B cell (primary cell): ENCODE measurements at regions not wholly inside any gene's neighbourhood (a gene's known extent, or its start where the extent isn't known, plus 50 kb on each side); places are given as distances from the start of the nearest gene placed in this dataset.

ENCODE experiments used
- ATAC-seq: fragments of 200-7000 bp; cut with Tn5 transposase; one replicate; pipeline ENCODE4 v1.10.0; 2021; ENCODE audit warnings: low read depth, mild to moderate bottlenecking, moderate number of reproducible peaks, moderate library complexity
- CTCF ChIA-PET: fragments of 350-600 bp; sonication (Branson Sonifier 250); formaldehyde crosslinking; loops from one replicate; lab custom pipeline; 2021; ENCODE audit warnings: antibody characterized with exemption, inconsistent platforms; lab: Charles Lee
- POLR2A ChIA-PET: fragments of 350-600 bp; sonication (Branson Sonifier 250); formaldehyde crosslinking; loops from one replicate; lab custom pipeline; 2021; ENCODE audit warnings: antibody characterized with exemption; lab: Charles Lee
- DNase-seq: peaks from one replicate; pipeline ENCODE4 v3.0.0; 2013
- H2AFZ ChIP-seq: 2 replicates; pipeline ENCODE4 v1.6.1; 2012; ENCODE audit warnings: mild to moderate bottlenecking, low read depth, low read length; ENCODE audit not compliant: insufficient read depth, poor library complexity, severe bottlenecking
- H3K27ac ChIP-seq, 2 donors: 1 replicate in 1 of 2; 2 replicates in 1 of 2; pipeline ENCODE4 v1.5.1; 2012 to 2013; ENCODE audit warnings: low read length in 2 of 2, mild to moderate bottlenecking in 2 of 2, moderate library complexity in 1 of 2
- H3K27me3 ChIP-seq, 4 experiments: fragments of 200-600 bp in 1 of 4; sonication (generic) in 1 of 4; replicated peaks in 1 of 4; 1 replicate in 2 of 4; 2 replicates in 2 of 4; pipeline versions ENCODE4 v1.6.1 to v1.7.0; 2013 to 2016; ENCODE audit warnings: low read length in 3 of 4, mild to moderate bottlenecking in 2 of 4, mixed read lengths in 1 of 4, moderate library complexity in 1 of 4; ENCODE audit not compliant: insufficient read depth in 4 of 4, control insufficient read depth in 3 of 4; ENCODE audit errors: control extremely low read depth in 1 of 4
- H3K36me3 ChIP-seq, 2 experiments: replicated peaks in 1 of 2; 1 replicate in 1 of 2; 2 replicates in 1 of 2; pipeline versions ENCODE4 v1.6.1 to v1.7.1; 2013; ENCODE audit warnings: low read length in 1 of 2; ENCODE audit not compliant: insufficient read depth in 2 of 2, control insufficient read depth in 1 of 2; ENCODE audit errors: control extremely low read depth in 1 of 2, extremely low read depth in 1 of 2
- H3K4me1 ChIP-seq, 2 donors: fragments of 200-600 bp in 1 of 2; sonication (generic) in 1 of 2; 1 replicate in 1 of 2; 2 replicates in 1 of 2; pipeline versions ENCODE4 v1.5.1 to v1.6.1; 2013 to 2017; ENCODE audit warnings: low read length in 2 of 2; ENCODE audit not compliant: control insufficient read depth in 2 of 2, insufficient read depth in 2 of 2
- H3K4me2 ChIP-seq: replicated peaks from 2 replicates; pipeline ENCODE3; 2012; ENCODE audit warnings: mild to moderate bottlenecking, low read depth, low read length; ENCODE audit not compliant: poor library complexity, severe bottlenecking
- H3K4me3 ChIP-seq, 5 experiments: fragments of 200-600 bp in 1 of 5; sonication (generic) in 1 of 5; 1 replicate in 3 of 5; 2 replicates in 2 of 5; pipeline versions ENCODE4 v1.5.1 to v1.7.0; 2011 to 2016; ENCODE audit warnings: low read length in 4 of 5, mild to moderate bottlenecking in 4 of 5, low read depth in 2 of 5, control low read depth in 1 of 5, moderate library complexity in 1 of 5; ENCODE audit not compliant: insufficient read depth in 1 of 5; ENCODE audit errors: control extremely low read depth in 1 of 5, extremely low read depth in 1 of 5
- H3K79me2 ChIP-seq: fragments of 200-600 bp; sonication (generic); one replicate; pipeline ENCODE4 v1.6.0; 2016; ENCODE audit warnings: low read length; ENCODE audit not compliant: control insufficient read depth, insufficient read depth
- H3K9ac ChIP-seq: fragments of 200-600 bp; sonication (generic); 2 replicates; pipeline ENCODE4 v1.6.1; 2017; ENCODE audit warnings: mild to moderate bottlenecking, low read length, moderate library complexity
- H3K9me3 ChIP-seq, 3 donors: one replicate each; pipeline versions ENCODE4 v1.6.1 to v1.7.1; 2013; ENCODE audit warnings: low read length in 2 of 3; ENCODE audit not compliant: control insufficient read depth in 2 of 3, insufficient read depth in 1 of 3; ENCODE audit errors: control extremely low read depth in 1 of 3
- H4K20me1 ChIP-seq: 2 replicates; pipeline ENCODE4 v1.6.0; 2012; ENCODE audit warnings: mild to moderate bottlenecking, low read length; ENCODE audit not compliant: insufficient read depth, control insufficient read depth, poor library complexity, severe bottlenecking
- H3K27ac Mint-ChIP-seq: one replicate; pipeline ENCODE4 v1.8.0; 2021; ENCODE audit warnings: mixed read lengths
- H3K27me3 Mint-ChIP-seq: one replicate; pipeline ENCODE4 v1.8.0; 2021; ENCODE audit warnings: mixed read lengths
- H3K4me1 Mint-ChIP-seq: one replicate; pipeline ENCODE4 v1.8.0; 2021; ENCODE audit warnings: mixed read lengths
- H3K4me3 Mint-ChIP-seq: one replicate; pipeline ENCODE4 v1.8.0; 2021; ENCODE audit warnings: mixed read lengths
- H3K9me3 Mint-ChIP-seq: one replicate; pipeline ENCODE4 v1.8.0; 2022; ENCODE audit warnings: mixed read lengths; ENCODE audit not compliant: insufficient read depth
- CTCF ChIP-seq: fragments of 200-600 bp; IDR thresholded peaks from one replicate; pipeline ENCODE4 v1.8.0; 2022; ENCODE audit warnings: antibody characterized with exemption, mild to moderate bottlenecking
- EZH2 ChIP-seq: IDR thresholded peaks from 2 replicates; pipeline ENCODE4 v1.6.1; 2012; ENCODE audit warnings: borderline replicate concordance, low read depth, mild to moderate bottlenecking, moderate library complexity, low read length; ENCODE audit not compliant: insufficient read depth, poor library complexity, severe bottlenecking
- WGBS: methylation state at CpG from one replicate; pipeline ENCODE4 v1.1.5; 2013; ENCODE audit warnings: missing lambda C conversion rate; ENCODE audit not compliant: insufficient coverage; 5-methylcytosine and 5-hydroxymethylcytosine counted together
- intact Hi-C: fragments of 100-400 bp; cut with micrococcal nuclease; formaldehyde crosslinking; loops from one replicate; pipeline ENCODE4 v1.10.0; 2022

GRCh38 chr1:83113652-83114051, 885.3 kb downstream of the TTLL7 start:
- Mint-ChIP-seq H3K9me3 (peaks cover 2% of the 10 kb centered on the region), H3K4me3 (no peak overlapping the region), H3K4me1 (no peaks in the 10 kb centered on the region), H3K27me3 (no peaks in the 10 kb centered on the region), H3K27ac (no peak overlapping the region)
- DNase-seq (no peak), ATAC-seq (no peak)
- Histone ChIP-seq H3K9me3 (no peaks in the 10 kb centered on the region), H4K20me1 (no peaks in the 10 kb centered on the region), H3K79me2 (no peaks in the 10 kb centered on the region), H3K27ac (no peak overlapping the region), H3K27me3 (no peaks in the 10 kb centered on the region), H3K9ac (no peak overlapping the region), H3K4me2 (no peak overlapping the region), H3K36me3 (no peaks in the 10 kb centered on the region), H3K4me3 (no peak overlapping the region), H3K4me1 (no peaks in the 10 kb centered on the region), H2AFZ (no peak overlapping the region)
- intact Hi-C loops, result no loop called here
- TF ChIP-seq EZH2 (no peak), CTCF (no peak)
- ChIA-PET POLR2A (no interaction called here), CTCF (no interaction called here)
- 80% methylated on average over 1 of the region's 2 CpGs for WGBS

- no peak overlapping the region for H3K4me3 ChIP-seq
- H3K27me3 Mint-ChIP-seq, result no peaks in the 10 kb centered on the region
- H3K4me3 Mint-ChIP-seq, result no peak overlapping the region
- H3K9ac ChIP-seq, result no peak overlapping the region
- no peak overlapping the region for H3K4me2 ChIP-seq
- no peaks in the 10 kb centered on the region for H3K4me1 ChIP-seq
- H3K27me3 ChIP-seq, result no peaks in the 10 kb centered on the region
- no peaks in the 10 kb centered on the region for H3K36me3 ChIP-seq
- DNase-seq (no peak), ATAC-seq (no peak)
- 100% methylated on average over 1 of the region's 3 CpGs for WGBS
- ChIA-PET POLR2A (no interaction called here), CTCF (no interaction called here)
- H3K27ac ChIP-seq, result no peak overlapping the region
- H3K79me2 ChIP-seq, result no peaks in the 10 kb centered on the region
- H3K4me1 Mint-ChIP-seq, result no peaks in the 10 kb centered on the region
- no peaks in the 10 kb centered on the region for H4K20me1 ChIP-seq
- no peak overlapping the region for H3K27ac Mint-ChIP-seq
- intact Hi-C loops, result no loop called here
- no peak overlapping the region for H2AFZ ChIP-seq
- peaks cover 2% of the 10 kb centered on the region for H3K9me3 Mint-ChIP-seq
- no peak for TF ChIP-seq CTCF
- no peak for TF ChIP-seq EZH2
- H3K9me3 ChIP-seq, result no peaks in the 10 kb centered on the region
These were observed 886.6 kb downstream of the TTLL7 start for GRCh38 chr1:83112248-83112885.
